Mesenchymal stem cell (in vitro differentiated cells and primary cell): ENCODE measurements at regions not wholly inside any gene's neighbourhood (a gene's known extent, or its start where the extent isn't known, plus 50 kb on each side); places are given as distances from the start of the nearest gene placed in this dataset.

ENCODE experiments used
- DNase-seq: peaks from one replicate; pipeline ENCODE4 v3.0.0-alpha.2; 2013
- H2AFZ ChIP-seq: one replicate; pipeline ENCODE4 v1.6.1; 2013; ENCODE audit warnings: low read depth, mild to moderate bottlenecking, control low read depth, inconsistent platforms, low read length, moderate library complexity
- H2AK5ac ChIP-seq: 2 replicates; pipeline ENCODE4 v1.6.1; 2013; ENCODE audit warnings: low read length, moderate library complexity, mild to moderate bottlenecking, inconsistent platforms; ENCODE audit not compliant: severe bottlenecking
- H2BK120ac ChIP-seq: one replicate; pipeline ENCODE4 v1.6.1; 2013; ENCODE audit warnings: low read depth, mild to moderate bottlenecking, inconsistent platforms, low read length, moderate library complexity
- H2BK12ac ChIP-seq, 2 experiments: one replicate each; pipeline ENCODE4 v1.6.1; 2013; ENCODE audit warnings: inconsistent platforms in 2 of 2, low read length in 2 of 2, mild to moderate bottlenecking in 2 of 2, moderate library complexity in 2 of 2, control low read depth in 1 of 2
- H2BK15ac ChIP-seq: one replicate; pipeline ENCODE4 v1.6.1; 2013; ENCODE audit warnings: mild to moderate bottlenecking, low read depth, inconsistent platforms; ENCODE audit not compliant: poor library complexity, severe bottlenecking
- H2BK5ac ChIP-seq: 2 replicates; pipeline ENCODE4 v1.6.1; 2013; ENCODE audit warnings: low read depth, mild to moderate bottlenecking, low read length, control low read depth, inconsistent platforms; ENCODE audit not compliant: poor library complexity, severe bottlenecking
- H3K14ac ChIP-seq, 2 experiments: one replicate each; pipeline ENCODE4 v1.6.1; 2013; ENCODE audit warnings: inconsistent platforms in 2 of 2, low read length in 2 of 2, control low read depth in 1 of 2, mild to moderate bottlenecking in 1 of 2, moderate library complexity in 1 of 2
- H3K18ac ChIP-seq, 2 experiments: one replicate each; pipeline ENCODE4 v1.6.1; 2013; ENCODE audit warnings: inconsistent platforms in 2 of 2, low read length in 2 of 2, control low read depth in 1 of 2, low read depth in 1 of 2, mild to moderate bottlenecking in 1 of 2
- H3K23ac ChIP-seq, 2 experiments: one replicate each; pipeline ENCODE4 v1.6.1; 2013; ENCODE audit warnings: inconsistent platforms in 2 of 2, low read length in 2 of 2, mild to moderate bottlenecking in 2 of 2, moderate library complexity in 2 of 2, control low read depth in 1 of 2
- H3K27ac ChIP-seq: 2 replicates; pipeline ENCODE4 v1.5.1; 2013; ENCODE audit warnings: mild to moderate bottlenecking, moderate library complexity, low read length, control low read depth, inconsistent platforms; ENCODE audit not compliant: poor library complexity, severe bottlenecking
- H3K27me3 ChIP-seq, 2 experiments: 2 replicates each; pipeline versions ENCODE4 v1.6.1 to v1.7.0; 2013; ENCODE audit warnings: low read length in 2 of 2, mild to moderate bottlenecking in 2 of 2, moderate library complexity in 2 of 2, control low read depth in 1 of 2, inconsistent platforms in 1 of 2; ENCODE audit not compliant: control insufficient read depth in 1 of 2, insufficient read depth in 1 of 2
- H3K36me3 ChIP-seq, 2 experiments: 2 replicates each; pipeline versions ENCODE4 v1.6.1 to v1.7.0; 2013; ENCODE audit warnings: low read length in 2 of 2, control low read depth in 1 of 2, inconsistent platforms in 1 of 2, low read depth in 1 of 2, mild to moderate bottlenecking in 1 of 2; ENCODE audit not compliant: insufficient read depth in 2 of 2, control insufficient read depth in 1 of 2
- H3K4ac ChIP-seq, 2 experiments: one replicate each; pipeline ENCODE4 v1.6.1; 2013; ENCODE audit warnings: inconsistent platforms in 2 of 2, low read length in 2 of 2, mild to moderate bottlenecking in 2 of 2, moderate library complexity in 2 of 2, control low read depth in 1 of 2, low read depth in 1 of 2
- H3K4me1 ChIP-seq: 2 replicates; pipeline ENCODE4 v1.6.1; 2013; ENCODE audit warnings: low read depth, low read length, control low read depth; ENCODE audit not compliant: control insufficient read depth, insufficient read depth
- H3K4me2 ChIP-seq: 2 replicates; pipeline ENCODE4 v1.6.1; 2013; ENCODE audit warnings: low read length, mild to moderate bottlenecking, inconsistent platforms; ENCODE audit not compliant: poor library complexity, severe bottlenecking
- H3K4me3 ChIP-seq, 2 experiments: 2 replicates each; pipeline versions ENCODE4 v1.5.1 to v1.7.0; 2013; ENCODE audit warnings: low read length in 2 of 2, mild to moderate bottlenecking in 2 of 2, control low read depth in 1 of 2, low read depth in 1 of 2; ENCODE audit not compliant: insufficient read depth in 1 of 2
- H3K79me1 ChIP-seq: replicated peaks from 2 replicates; pipeline ENCODE4 v1.6.1; 2013; ENCODE audit warnings: mild to moderate bottlenecking, control low read depth, low read length, inconsistent platforms; ENCODE audit not compliant: poor library complexity, severe bottlenecking
- H3K9ac ChIP-seq: 2 replicates; pipeline ENCODE4 v1.7.0; 2013; ENCODE audit warnings: mild to moderate bottlenecking, low read length, moderate library complexity
- H3K9me3 ChIP-seq: 2 replicates; pipeline ENCODE4 v1.7.0; 2013; ENCODE audit warnings: mild to moderate bottlenecking, low read length; ENCODE audit not compliant: control insufficient read depth
- H4K8ac ChIP-seq: one replicate; pipeline ENCODE4 v1.6.1; 2013; ENCODE audit warnings: inconsistent platforms, mild to moderate bottlenecking, low read length, moderate library complexity
- H4K91ac ChIP-seq: one replicate; pipeline ENCODE4 v1.6.1; 2013; ENCODE audit warnings: mild to moderate bottlenecking, low read length, inconsistent platforms
- WGBS: methylation state at CpG from one replicate; pipeline ENCODE4 v1.1.7; 2013; ENCODE audit warnings: mixed read lengths; 5-methylcytosine and 5-hydroxymethylcytosine counted together

GRCh38 chr1:59242370-59242769, 54.5 kb upstream of the FGGY start:
- Histone ChIP-seq H4K91ac (no peak overlapping the region), H2AFZ (no peak overlapping the region), H3K23ac (no peak overlapping the region), H3K4me2 (no peak overlapping the region), H2BK15ac (no peak overlapping the region), H2BK12ac (no peak overlapping the region), H3K4ac (no peak overlapping the region), H4K8ac (no peak overlapping the region), H3K9me3 (peaks cover 25% of the 10 kb centered on the region), H3K27ac (no peak overlapping the region), H3K79me1 (no peaks in the 10 kb centered on the region), H3K14ac (no peak overlapping the region), H3K4me1 (no peaks in the 10 kb centered on the region), H3K9ac (no peak overlapping the region), H2BK5ac (no peak overlapping the region), H3K36me3 (no peaks in the 10 kb centered on the region), H3K4me3 (no peak overlapping the region), H3K27me3 (no peaks in the 10 kb centered on the region), H2AK5ac (no peak overlapping the region), H3K18ac (no peak overlapping the region), H2BK120ac (no peak overlapping the region)
- WGBS = 58% methylated on average over 1 of the region's 2 CpGs
- DNase-seq = peak; percentile 28

DNA sequence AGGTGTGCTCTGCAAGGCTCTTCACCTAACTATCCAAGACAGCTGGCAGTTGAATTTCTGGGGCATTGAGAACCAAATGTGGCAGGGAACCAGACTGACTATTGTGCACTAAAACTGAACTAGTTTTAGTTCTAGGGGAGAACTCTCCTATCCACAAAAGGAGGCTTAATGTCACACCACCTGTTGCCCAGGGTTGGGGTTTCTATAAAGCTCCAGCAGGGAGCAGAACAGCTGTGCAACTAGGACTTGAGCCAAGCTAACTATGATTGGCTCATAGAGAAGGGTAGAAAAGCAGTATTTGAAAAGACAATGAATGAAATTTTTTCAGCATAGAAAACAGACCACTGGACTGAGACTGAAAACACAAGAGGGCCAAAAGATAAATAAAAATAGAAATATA, 53.3 kb upstream of the FGGY start:
- H3K4me3 ChIP-seq = no peak overlapping the region
- no peak overlapping the region for H3K18ac ChIP-seq
- H2BK12ac ChIP-seq = no peak overlapping the region
- H3K9me3 ChIP-seq = peaks cover 35% of the 10 kb centered on the region
- no peak overlapping the region for H3K14ac ChIP-seq
- H2AFZ ChIP-seq = no peak overlapping the region
- H2BK15ac ChIP-seq = no peak overlapping the region
- no peak overlapping the region for H3K27ac ChIP-seq
- H3K27me3 ChIP-seq = no peaks in the 10 kb centered on the region
- H4K8ac ChIP-seq = no peak overlapping the region
- H2AK5ac ChIP-seq = no peak overlapping the region
- H3K23ac ChIP-seq = no peak overlapping the region
- H3K4me1 ChIP-seq = no peaks in the 10 kb centered on the region
- H2BK5ac ChIP-seq = no peak overlapping the region
- no peak overlapping the region for H3K4me2 ChIP-seq
- H3K9ac ChIP-seq = no peak overlapping the region
- no peak overlapping the region for H4K91ac ChIP-seq
- H3K4ac ChIP-seq = no peak overlapping the region
- H3K79me1 ChIP-seq = no peaks in the 10 kb centered on the region
- no peak for DNase-seq
- no peak overlapping the region for H2BK120ac ChIP-seq
- no peaks in the 10 kb centered on the region for H3K36me3 ChIP-seq

- WGBS = 100% methylated on average over 1 of the region's 1 CpG
- Histone ChIP-seq H3K27ac (no peak overlapping the region), H3K36me3 (no peaks in the 10 kb centered on the region), H2BK15ac (no peak overlapping the region), H3K4ac (no peak overlapping the region), H2BK12ac (no peak overlapping the region), H4K91ac (no peak overlapping the region), H3K4me1 (no peaks in the 10 kb centered on the region), H2AFZ (no peak overlapping the region), H3K27me3 (no peaks in the 10 kb centered on the region), H3K79me1 (no peaks in the 10 kb centered on the region), H3K14ac (no peak overlapping the region), H3K23ac (no peak overlapping the region), H4K8ac (no peak overlapping the region), H2BK5ac (no peak overlapping the region), H3K18ac (no peak overlapping the region), H2AK5ac (no peak overlapping the region), H3K4me3 (no peak overlapping the region), H2BK120ac (no peak overlapping the region), H3K9ac (no peak overlapping the region), H3K4me2 (no peak overlapping the region), H3K9me3 (peaks cover 35% of the 10 kb centered on the region)
- DNase-seq = no peak
Observed at GRCh38 chr1:59243978-59244377, 52.9 kb upstream of the FGGY start.

- Histone ChIP-seq H2BK5ac (no peak overlapping the region), H3K79me1 (no peaks in the 10 kb centered on the region), H3K36me3 (no peaks in the 10 kb centered on the region), H3K23ac (no peak overlapping the region), H3K18ac (no peak overlapping the region), H3K4ac (no peak overlapping the region), H2BK12ac (no peak overlapping the region), H2BK120ac (no peak overlapping the region), H3K4me2 (no peak overlapping the region), H4K91ac (no peak overlapping the region), H2AFZ (no peak overlapping the region), H2BK15ac (no peak overlapping the region), H3K4me3 (no peak overlapping the region), H2AK5ac (no peak overlapping the region), H3K9me3 (peaks cover 35% of the 10 kb centered on the region), H3K9ac (no peak overlapping the region), H4K8ac (no peak overlapping the region), H3K4me1 (no peaks in the 10 kb centered on the region), H3K14ac (no peak overlapping the region), H3K27me3 (no peaks in the 10 kb centered on the region), H3K27ac (no peak overlapping the region)
- no peak for DNase-seq
- no CpG with 5 or more reads among the region's 1 CpG for WGBS
Observed at GRCh38 chr1:59244891-59245290, 52.0 kb upstream of the FGGY start.
